Testis (tissue), 2 donors: ENCODE measurements at regions not wholly inside any gene's neighbourhood (a gene's known extent, or its start where the extent isn't known, plus 50 kb on each side); places are given as distances from the start of the nearest gene placed in this dataset.

Source experiments
- DNase-seq: peaks from one replicate; pipeline ENCODE4 v3.0.0-alpha.2; 2019
- H3K27ac ChIP-seq, 2 donors: fragments of 200-600 bp; sonication (generic); one replicate each; pipeline ENCODE4 v1.5.1; 2019
- H3K27me3 ChIP-seq: fragments of 200-600 bp; sonication (generic); one replicate; pipeline ENCODE4 v1.5.1; 2019
- H3K36me3 ChIP-seq: fragments of 200-600 bp; sonication (generic); one replicate; pipeline ENCODE4 v1.5.1; 2017; ENCODE audit warnings: low read depth; ENCODE audit errors: missing control alignments
- H3K4me1 ChIP-seq: fragments of 200-600 bp; sonication (generic); one replicate; pipeline ENCODE4 v1.5.1; 2019
- H3K4me3 ChIP-seq, 2 donors: fragments of 200-600 bp; sonication (generic); one replicate each; pipeline ENCODE4 v1.5.1; 2017 to 2019
- H3K9me3 ChIP-seq: fragments of 200-600 bp; sonication (generic); one replicate; pipeline ENCODE4 v1.5.1; 2017
- CTCF ChIP-seq, 3 experiments: fragments of 450-650 bp in 2 of 3; fragments of 200-600 bp in 1 of 3; sonication (generic) in 1 of 3; IDR thresholded peaks; one replicate each; pipeline ENCODE4 v1.5.1; 2016 to 2019; ENCODE audit warnings: antibody characterized with exemption in 3 of 3, mild to moderate bottlenecking in 2 of 3, moderate library complexity in 1 of 3
- POLR2A ChIP-seq: fragments of 450-650 bp; IDR thresholded peaks from one replicate; pipeline ENCODE4 v1.6.1; 2017; ENCODE audit warnings: antibody characterized with exemption, mild to moderate bottlenecking, moderate library complexity
- WGBS, 2 donors: methylation state at CpG; one replicate each; pipeline ENCODE4 v1.1.5; 2018; 5-methylcytosine and 5-hydroxymethylcytosine counted together
- intact Hi-C: fragments of 100-400 bp; cut with DNase I; formaldehyde crosslinking; loops from one replicate; pipeline ENCODE4 v1.15.1; 2023; ENCODE audit warnings: low total_unique reads

- H3K9me3 ChIP-seq: no peaks in the 10 kb centered on the region
- no peaks in the 10 kb centered on the region for H3K4me1 ChIP-seq
- no peak for TF ChIP-seq CTCF (IDR thresholded peaks at IDR 0.05)
- no peak for TF ChIP-seq POLR2A
- no peaks in the 10 kb centered on the region for H3K36me3 ChIP-seq
- no peak overlapping the region for H3K27ac ChIP-seq
- DNase-seq: no peak
- no peak overlapping the region for H3K4me3 ChIP-seq
- 90 to 95% methylated on average over 3 of the region's 3 CpGs for WGBS, 2 donors
- intact Hi-C loops: no loop called here
- H3K27me3 ChIP-seq: no peaks in the 10 kb centered on the region
Measured at GRCh38 chr6:23319582-23319981, 750.2 kb downstream of the HDGFL1 start.

- H3K4me1 ChIP-seq: no peaks in the 10 kb centered on the region
- H3K4me3 ChIP-seq: no peak overlapping the region
- no peak for DNase-seq
- TF ChIP-seq POLR2A: no peak
- no peak for TF ChIP-seq CTCF (IDR thresholded peaks at IDR 0.05)
- H3K36me3 ChIP-seq: no peaks in the 10 kb centered on the region
- intact Hi-C loops: no loop called here
- H3K27ac ChIP-seq: no peak overlapping the region
- no peaks in the 10 kb centered on the region for H3K27me3 ChIP-seq
- 92 to 95% methylated on average over 2 of the region's 2 CpGs for WGBS, 2 donors
- H3K9me3 ChIP-seq: no peaks in the 10 kb centered on the region
Measured at GRCh38 chr6:23320471-23321015, 751.2 kb downstream of the HDGFL1 start.

- TF ChIP-seq CTCF (IDR thresholded peaks at IDR 0.05) (no peak), POLR2A (no peak)
- no peaks in the 10 kb centered on the region for H3K4me1 ChIP-seq
- H3K36me3 ChIP-seq: no peaks in the 10 kb centered on the region
- intact Hi-C loops: no loop called here
- H3K4me3 ChIP-seq: no peak overlapping the region
- no peak overlapping the region for H3K27ac ChIP-seq
- H3K27me3 ChIP-seq: no peaks in the 10 kb centered on the region
- H3K9me3 ChIP-seq: no peaks in the 10 kb centered on the region
- no peak for DNase-seq
- 88 to 90% methylated on average over 4 of the region's 4 CpGs for WGBS, 2 donors
Measured at GRCh38 chr6:23323897-23324296, 754.5 kb downstream of the HDGFL1 start.

- Histone ChIP-seq H3K4me1 (no peaks in the 10 kb centered on the region), H3K9me3 (no peaks in the 10 kb centered on the region), H3K27ac (no peak overlapping the region), H3K27me3 (no peaks in the 10 kb centered on the region), H3K4me3 (no peak overlapping the region), H3K36me3 (no peaks in the 10 kb centered on the region)
- TF ChIP-seq CTCF (IDR thresholded peaks at IDR 0.05): no peak
- TF ChIP-seq POLR2A: no peak
- 67% methylated on average over 3 of the region's 3 CpGs for WGBS, 2 donors
- intact Hi-C loops: no loop called here
- no peak for DNase-seq
Measured at GRCh38 chr6:23325065-23325464, 755.7 kb downstream of the HDGFL1 start.

- Histone ChIP-seq H3K9me3 (no peaks in the 10 kb centered on the region), H3K27me3 (no peaks in the 10 kb centered on the region), H3K36me3 (no peaks in the 10 kb centered on the region), H3K4me3 (no peak overlapping the region), H3K27ac (no peak overlapping the region), H3K4me1 (no peaks in the 10 kb centered on the region)
- 82 to 84% methylated on average over 1 of the region's 1 CpG for WGBS, 2 donors
- intact Hi-C loops: no loop called here
- DNase-seq: no peak
- TF ChIP-seq CTCF (IDR thresholded peaks at IDR 0.05) (no peak), POLR2A (no peak)
Measured at GRCh38 chr6:23327621-23328020, 758.3 kb downstream of the HDGFL1 start.
